Keratinocyte (primary cell): ENCODE measurements at regions not wholly inside any gene's neighbourhood (a gene's known extent, or its start where the extent isn't known, plus 50 kb on each side); places are given as distances from the start of the nearest gene placed in this dataset.

ENCODE experiments used
- DNase-seq: peaks from one replicate; pipeline ENCODE4 v3.0.0-alpha.2; 2011; ENCODE audit warnings: low read depth, missing footprints, low spot score
- FAIRE-seq: peaks from 2 replicates; lab custom pipeline; 2011; peaks lifted over from hg19 to GRCh38; lab: Jason Lieb, UNC
- H2AFZ ChIP-seq: 2 replicates; pipeline ENCODE4 v1.6.0; 2012; ENCODE audit warnings: low read length, control low read depth, inconsistent platforms; ENCODE audit not compliant: control insufficient read depth
- H3K27ac ChIP-seq: 2 replicates; pipeline ENCODE4 v1.5.1; 2011; ENCODE audit warnings: low read length; ENCODE audit not compliant: control insufficient read depth, insufficient read depth
- H3K27me3 ChIP-seq: 3 replicates; pipeline ENCODE4 v1.6.0; 2011; ENCODE audit warnings: low read length; ENCODE audit not compliant: control insufficient read depth, insufficient read depth; ENCODE audit errors: extremely low read depth
- H3K36me3 ChIP-seq, 2 experiments: 2 replicates in 1 of 2; 3 replicates in 1 of 2; pipeline ENCODE4 v1.5.1; 2011; ENCODE audit warnings: low read length in 2 of 2, mild to moderate bottlenecking in 1 of 2; ENCODE audit not compliant: control insufficient read depth in 2 of 2, insufficient read depth in 2 of 2; ENCODE audit errors: extremely low read depth in 1 of 2
- H3K4me1 ChIP-seq: 3 replicates; pipeline ENCODE4 v1.5.1; 2011; ENCODE audit warnings: low read length; ENCODE audit not compliant: control insufficient read depth, insufficient read depth; ENCODE audit errors: extremely low read depth
- H3K4me2 ChIP-seq: 3 replicates; pipeline ENCODE4 v1.6.0; 2011; ENCODE audit warnings: low read depth, low read length; ENCODE audit not compliant: control insufficient read depth, insufficient read depth; ENCODE audit errors: extremely low read depth
- H3K4me3 ChIP-seq, 3 experiments: fragments of 200-600 bp in 1 of 3; sonication (generic) in 1 of 3; 2 replicates in 2 of 3; 3 replicates in 1 of 3; pipeline ENCODE4 v1.5.1; 2011 to 2016; ENCODE audit warnings: low read length in 3 of 3, mild to moderate bottlenecking in 3 of 3, control low read depth in 2 of 3, inconsistent platforms in 1 of 3, low read depth in 1 of 3, mixed read lengths in 1 of 3, mixed run types in 1 of 3, moderate library complexity in 1 of 3; ENCODE audit not compliant: control insufficient read depth in 2 of 3, insufficient read depth in 2 of 3; ENCODE audit errors: extremely low read depth in 1 of 3
- H3K79me2 ChIP-seq: 2 replicates; pipeline ENCODE4 v1.6.0; 2012; ENCODE audit warnings: low read length; ENCODE audit not compliant: control insufficient read depth, insufficient read depth
- H3K9ac ChIP-seq: 3 replicates; pipeline ENCODE4 v1.6.0; 2011; ENCODE audit warnings: low read length; ENCODE audit not compliant: control insufficient read depth, insufficient read depth; ENCODE audit errors: extremely low read depth
- H3K9me1 ChIP-seq: 3 replicates; pipeline ENCODE4 v1.6.0; 2011; ENCODE audit warnings: low read length; ENCODE audit not compliant: control insufficient read depth, insufficient read depth; ENCODE audit errors: extremely low read depth
- H3K9me3 ChIP-seq: 2 replicates; pipeline ENCODE4 v1.5.1; 2012; ENCODE audit warnings: low read depth, low read length; ENCODE audit not compliant: control insufficient read depth
- H4K20me1 ChIP-seq: 3 replicates; pipeline ENCODE4 v1.6.0; 2011; ENCODE audit warnings: low read length; ENCODE audit not compliant: control insufficient read depth, insufficient read depth; ENCODE audit errors: extremely low read depth
- EZH2 ChIP-seq: IDR thresholded peaks from one replicate; pipeline ENCODE4 v1.6.1; 2012; ENCODE audit warnings: inconsistent platforms, mild to moderate bottlenecking, low read length, moderate library complexity
- dilution Hi-C: fragments of 300-500 bp; cut with MboI; formaldehyde crosslinking; loops from one replicate; pipeline ENCODE4 v1.7.0; 2020; ENCODE audit warnings: low sequenced_read_pairs; ENCODE audit not compliant: extremely low pct_ligation_motif_present
- TF ChIP-seq, protein P1 (sequence below), 3 experiments: IDR thresholded peaks in 1 of 3; conservative IDR thresholded peaks in 1 of 3; optimal IDR thresholded peaks in 1 of 3; 2 replicates in 2 of 3; 3 replicates in 1 of 3; pipeline versions ENCODE3 to v1.5.1; 2011; ENCODE audit warnings: low read length in 3 of 3, mild to moderate bottlenecking in 3 of 3, moderate library complexity in 2 of 3, control low read depth in 1 of 3, inconsistent platforms in 1 of 3; ENCODE audit not compliant: insufficient read depth in 2 of 3; ENCODE audit errors: extremely low read depth in 1 of 3

DNA sequence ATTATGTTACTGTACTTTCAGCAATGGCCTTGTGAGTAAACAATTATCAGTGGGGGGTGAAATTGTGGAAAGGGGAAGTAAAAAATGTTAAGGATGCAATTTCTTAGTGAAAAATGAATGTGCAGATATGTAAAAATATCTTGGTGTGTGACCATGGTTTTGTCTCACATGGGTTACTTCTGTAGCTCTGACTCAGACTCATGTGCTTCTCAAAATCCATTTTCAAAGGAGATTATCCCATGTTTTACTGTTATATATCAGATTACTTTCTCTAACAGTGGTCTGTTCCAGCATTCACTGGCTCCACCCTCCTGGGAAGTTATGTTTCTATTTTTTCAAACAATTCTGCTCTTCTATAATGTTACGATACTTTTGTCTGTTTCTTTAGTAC, 298.2 kb upstream of the COL3A1 start:
- H3K9me1 ChIP-seq = no peaks in the 10 kb centered on the region
- DNase-seq (no peak), FAIRE-seq (no peak)
- H3K9me3 ChIP-seq = no peaks in the 10 kb centered on the region
- no peak overlapping the region for H3K27ac ChIP-seq
- H3K4me1 ChIP-seq = no peaks in the 10 kb centered on the region
- H3K4me3 ChIP-seq = no peak overlapping the region
- H3K79me2 ChIP-seq = no peaks in the 10 kb centered on the region
- TF ChIP-seq, protein P1, sequence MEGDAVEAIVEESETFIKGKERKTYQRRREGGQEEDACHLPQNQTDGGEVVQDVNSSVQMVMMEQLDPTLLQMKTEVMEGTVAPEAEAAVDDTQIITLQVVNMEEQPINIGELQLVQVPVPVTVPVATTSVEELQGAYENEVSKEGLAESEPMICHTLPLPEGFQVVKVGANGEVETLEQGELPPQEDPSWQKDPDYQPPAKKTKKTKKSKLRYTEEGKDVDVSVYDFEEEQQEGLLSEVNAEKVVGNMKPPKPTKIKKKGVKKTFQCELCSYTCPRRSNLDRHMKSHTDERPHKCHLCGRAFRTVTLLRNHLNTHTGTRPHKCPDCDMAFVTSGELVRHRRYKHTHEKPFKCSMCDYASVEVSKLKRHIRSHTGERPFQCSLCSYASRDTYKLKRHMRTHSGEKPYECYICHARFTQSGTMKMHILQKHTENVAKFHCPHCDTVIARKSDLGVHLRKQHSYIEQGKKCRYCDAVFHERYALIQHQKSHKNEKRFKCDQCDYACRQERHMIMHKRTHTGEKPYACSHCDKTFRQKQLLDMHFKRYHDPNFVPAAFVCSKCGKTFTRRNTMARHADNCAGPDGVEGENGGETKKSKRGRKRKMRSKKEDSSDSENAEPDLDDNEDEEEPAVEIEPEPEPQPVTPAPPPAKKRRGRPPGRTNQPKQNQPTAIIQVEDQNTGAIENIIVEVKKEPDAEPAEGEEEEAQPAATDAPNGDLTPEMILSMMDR (optimal IDR thresholded peaks at IDR 0.05 in 1 of 3, IDR thresholded peaks at IDR 0.05 in 1 of 3, conservative IDR thresholded peaks at IDR 0.05 in 1 of 3; ENCODE audit: extremely low read depth in 1 of 3, insufficient read depth in 2 of 3, low read length in 3 of 3) = no peak
- H3K9ac ChIP-seq = no peak overlapping the region
- no peak overlapping the region for H3K4me2 ChIP-seq
- no peak overlapping the region for H2AFZ ChIP-seq
- no peaks in the 10 kb centered on the region for H3K36me3 ChIP-seq
- H4K20me1 ChIP-seq = no peaks in the 10 kb centered on the region
- dilution Hi-C loops = no loop called here
- H3K27me3 ChIP-seq = no peaks in the 10 kb centered on the region

DNA sequence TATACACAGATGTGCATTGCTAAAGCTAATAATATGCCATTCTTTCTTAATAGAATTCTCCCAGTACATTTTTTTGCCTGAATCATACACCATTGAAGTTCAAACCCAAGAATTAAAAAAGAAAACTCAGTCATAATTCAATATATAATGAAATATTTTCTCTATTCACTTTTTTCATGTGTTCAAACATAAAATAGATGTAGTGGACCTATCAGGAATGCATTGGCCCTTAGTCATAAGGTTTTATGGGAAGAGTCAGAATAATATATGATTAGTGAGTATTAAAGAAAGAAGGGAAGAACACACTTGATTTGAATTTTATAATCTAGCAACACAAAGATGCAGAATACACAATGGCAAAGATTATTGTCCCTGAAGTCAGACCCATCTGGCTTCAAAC, 297.0 kb upstream of the COL3A1 start:
- TF ChIP-seq, protein P1 (optimal IDR thresholded peaks at IDR 0.05 in 1 of 3, IDR thresholded peaks at IDR 0.05 in 1 of 3, conservative IDR thresholded peaks at IDR 0.05 in 1 of 3; ENCODE audit: extremely low read depth in 1 of 3, insufficient read depth in 2 of 3, low read length in 3 of 3) = no peak
- no peak for TF ChIP-seq EZH2
- dilution Hi-C loops = no loop called here
- Histone ChIP-seq H4K20me1 (no peaks in the 10 kb centered on the region), H3K9me1 (no peaks in the 10 kb centered on the region), H3K4me3 (no peak overlapping the region), H3K9me3 (no peaks in the 10 kb centered on the region), H3K27ac (no peak overlapping the region), H3K36me3 (no peaks in the 10 kb centered on the region), H3K79me2 (no peaks in the 10 kb centered on the region), H3K4me2 (no peak overlapping the region), H3K27me3 (no peaks in the 10 kb centered on the region), H3K9ac (no peak overlapping the region), H3K4me1 (no peaks in the 10 kb centered on the region), H2AFZ (no peak overlapping the region)
- no peak for FAIRE-seq
- DNase-seq = no peak
